22Rv1 (cell line): ENCODE measurements at regions not wholly inside any gene's neighbourhood (a gene's known extent, or its start where the extent isn't known, plus 50 kb on each side); places are given as distances from the start of the nearest gene placed in this dataset.
"Not testable (repeated sequence)": the region's sequence is repeated elsewhere in the genome, so short reads cannot be mapped to it uniquely, and the experiment has no call there.

Experiments used
- H3K27ac ChIP-seq: fragments of 450-650 bp; 2 replicates; pipeline ENCODE4 v1.5.1; 2017
- CTCF ChIP-seq: fragments of 450-650 bp; IDR thresholded peaks from 2 replicates; pipeline ENCODE4 v1.5.1; 2017; ENCODE audit warnings: mild to moderate bottlenecking
- ZFX ChIP-seq: fragments of 450-650 bp; IDR thresholded peaks from 2 replicates; pipeline ENCODE4 v1.6.1; 2017; ENCODE audit warnings: antibody characterized with exemption, borderline replicate concordance

DNA sequence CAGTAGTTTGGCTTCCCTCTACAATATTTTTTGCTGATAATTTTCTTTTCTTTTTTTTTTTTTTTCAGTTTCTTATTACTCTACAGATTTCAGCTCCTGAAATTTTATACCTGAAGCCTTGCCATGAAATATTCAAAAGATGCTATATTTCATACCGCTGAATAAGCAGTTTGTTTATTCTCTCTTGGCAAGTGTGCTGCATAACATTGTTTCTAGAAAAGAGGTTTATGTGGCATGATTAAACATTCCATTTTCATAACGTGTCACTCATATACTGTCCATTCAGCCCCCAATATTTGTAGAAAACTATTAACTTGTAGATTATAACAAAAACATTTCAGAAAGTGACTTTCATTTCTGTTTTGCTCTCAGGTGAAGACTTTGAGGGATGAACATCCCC lies 174.4 kb upstream of the NOX3 start:
- no peak overlapping the region for H3K27ac ChIP-seq
- TF ChIP-seq ZFX (no peak), CTCF (no peak)

GRCh38 chr6:155629652-155630051 lies 174.0 kb upstream of the NOX3 start:
- no peak overlapping the region for H3K27ac ChIP-seq
- no peak for TF ChIP-seq CTCF
- no peak for TF ChIP-seq ZFX

DNA sequence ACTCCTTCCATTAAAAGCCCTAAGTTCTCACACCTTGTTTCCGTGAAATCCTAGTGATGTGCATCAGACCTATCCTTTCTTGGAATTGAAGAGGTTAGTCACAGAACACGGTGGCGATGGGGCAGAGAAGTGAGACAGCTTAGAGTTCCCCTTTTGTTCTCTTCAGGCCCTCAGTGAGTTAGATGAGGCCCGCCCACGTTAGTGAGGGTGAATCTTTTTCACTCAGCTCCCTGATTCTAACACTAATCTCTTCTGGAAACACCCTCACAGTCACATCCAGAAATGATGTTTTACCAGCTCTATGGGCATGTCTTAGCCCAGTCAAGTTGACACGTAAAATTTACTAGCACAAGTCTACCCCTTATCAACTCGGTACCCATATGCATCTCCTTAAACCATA lies 172.7 kb upstream of the NOX3 start:
- no peak overlapping the region for H3K27ac ChIP-seq
- TF ChIP-seq CTCF (no peak), ZFX (no peak)

- not testable (repeated sequence) for H3K27ac ChIP-seq
Measured at GRCh38 chr6:155627722-155628212, 172.1 kb upstream of the NOX3 start.

DNA sequence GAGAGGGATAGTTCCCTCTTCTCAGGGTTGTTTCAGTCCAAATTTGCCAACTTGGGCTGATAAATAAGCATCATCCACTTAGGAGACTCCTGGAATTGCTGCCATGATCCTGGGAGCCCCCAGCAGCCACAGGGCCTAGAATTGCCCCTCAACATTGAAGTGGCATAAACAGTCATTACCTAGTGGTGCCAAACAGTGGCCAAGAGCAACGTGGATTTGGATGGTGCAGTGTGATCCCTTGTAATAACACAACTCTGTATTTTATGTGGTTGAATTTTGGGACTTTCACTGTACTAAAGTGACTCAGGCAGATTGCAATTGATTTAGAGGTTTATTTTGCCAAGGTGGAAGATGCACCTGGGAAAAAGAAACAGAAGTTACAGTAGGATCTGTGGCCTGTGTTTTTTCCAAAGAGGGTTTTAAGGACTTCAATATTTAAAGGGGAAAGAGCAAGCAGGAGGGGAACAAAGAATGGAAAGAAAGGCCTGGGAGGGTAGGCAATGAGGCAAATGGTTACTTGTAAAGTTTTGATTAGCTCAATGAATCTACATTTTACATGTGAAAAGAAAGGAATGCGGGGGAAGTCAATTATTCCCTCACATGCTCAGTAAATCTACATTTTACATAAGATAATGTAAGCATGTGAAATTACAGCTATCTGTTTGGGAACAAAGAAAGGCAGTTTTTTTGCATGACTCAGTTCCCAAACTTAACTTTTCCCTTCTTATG lies 168.0 kb upstream of the NOX3 start:
- TF ChIP-seq CTCF (no peak), ZFX (no peak)
- H3K27ac ChIP-seq: no peak overlapping the region

DNA sequence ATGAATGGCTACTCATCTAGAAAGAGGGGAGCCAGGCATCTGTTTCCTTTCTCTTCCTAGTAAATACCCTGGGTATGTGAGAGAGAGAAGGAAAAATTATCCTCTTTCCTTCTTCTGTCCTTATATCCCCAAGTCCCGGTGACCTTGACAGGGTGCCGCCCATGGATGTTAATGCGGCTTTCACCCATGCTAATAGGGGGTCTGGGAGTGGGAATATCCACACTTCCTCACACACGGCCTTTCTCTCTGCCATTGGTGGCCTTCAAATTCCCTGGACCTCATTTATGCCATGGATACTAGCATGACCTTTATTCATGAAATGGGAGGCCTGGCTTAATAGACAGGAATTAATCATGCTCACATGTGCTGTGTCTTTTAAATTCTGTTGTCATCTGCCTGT lies 159.0 kb upstream of the NOX3 start:
- TF ChIP-seq CTCF (no peak), ZFX (no peak)
- no peak overlapping the region for H3K27ac ChIP-seq

GRCh38 chr6:155611742-155612141 lies 156.1 kb upstream of the NOX3 start:
- no peak for TF ChIP-seq ZFX
- TF ChIP-seq CTCF: no peak
- no peak overlapping the region for H3K27ac ChIP-seq

DNA sequence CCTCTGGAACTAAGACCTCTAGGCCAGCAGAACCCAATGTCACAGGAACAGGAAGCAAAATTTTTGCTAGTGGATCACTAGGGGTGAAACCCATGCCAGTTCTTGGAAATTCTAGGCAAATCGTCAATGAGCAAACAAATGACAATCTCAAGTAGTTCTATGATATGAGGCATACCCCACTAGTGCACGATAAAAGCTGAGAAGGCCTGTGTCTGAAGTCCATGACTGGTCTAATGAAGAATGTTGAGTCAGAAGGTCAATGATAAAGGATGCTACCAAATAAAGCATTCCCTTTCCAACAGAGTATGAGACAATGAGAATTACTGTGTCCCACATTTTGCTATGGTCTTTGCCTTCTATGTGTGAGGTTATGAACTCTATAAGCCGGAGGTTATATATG lies 149.4 kb upstream of the NOX3 start:
- no peak for TF ChIP-seq ZFX
- TF ChIP-seq CTCF: no peak
- H3K27ac ChIP-seq: no peak overlapping the region
